ENCODE measurements at regions not wholly inside any gene's neighbourhood (a gene's known extent, or its start where the extent isn't known, plus 50 kb on each side); places are given as distances from the start of the nearest gene placed in this dataset.

DNA sequence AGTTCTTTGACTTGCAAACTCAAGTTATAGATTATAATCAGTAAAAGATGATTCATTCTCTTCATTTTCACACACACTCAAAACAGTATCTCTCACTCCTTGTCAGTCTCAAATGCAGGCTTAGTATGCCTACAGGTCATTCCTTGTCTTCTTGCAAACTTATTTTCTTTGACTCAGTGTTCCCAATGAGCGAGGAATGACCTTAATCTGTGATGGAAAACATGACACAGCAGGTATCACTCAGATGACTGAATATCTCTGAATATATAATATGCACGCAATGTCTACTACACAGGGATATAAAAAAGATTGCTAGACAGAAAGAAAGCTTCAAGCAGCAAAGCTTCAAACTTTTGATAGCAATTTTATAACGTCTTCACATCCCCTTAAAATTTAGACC lies 127.8 kb upstream of the RGPD4 start:
- no peaks in the 10 kb centered on the region for H3K9me3 ChIP-seq
- TF ChIP-seq POLR2A (IDR thresholded peaks at IDR 0.05) (no peak), POLR2AphosphoS5 (IDR thresholded peaks at IDR 0.05) (no peak)
- TF ChIP-seq, protein P1, sequence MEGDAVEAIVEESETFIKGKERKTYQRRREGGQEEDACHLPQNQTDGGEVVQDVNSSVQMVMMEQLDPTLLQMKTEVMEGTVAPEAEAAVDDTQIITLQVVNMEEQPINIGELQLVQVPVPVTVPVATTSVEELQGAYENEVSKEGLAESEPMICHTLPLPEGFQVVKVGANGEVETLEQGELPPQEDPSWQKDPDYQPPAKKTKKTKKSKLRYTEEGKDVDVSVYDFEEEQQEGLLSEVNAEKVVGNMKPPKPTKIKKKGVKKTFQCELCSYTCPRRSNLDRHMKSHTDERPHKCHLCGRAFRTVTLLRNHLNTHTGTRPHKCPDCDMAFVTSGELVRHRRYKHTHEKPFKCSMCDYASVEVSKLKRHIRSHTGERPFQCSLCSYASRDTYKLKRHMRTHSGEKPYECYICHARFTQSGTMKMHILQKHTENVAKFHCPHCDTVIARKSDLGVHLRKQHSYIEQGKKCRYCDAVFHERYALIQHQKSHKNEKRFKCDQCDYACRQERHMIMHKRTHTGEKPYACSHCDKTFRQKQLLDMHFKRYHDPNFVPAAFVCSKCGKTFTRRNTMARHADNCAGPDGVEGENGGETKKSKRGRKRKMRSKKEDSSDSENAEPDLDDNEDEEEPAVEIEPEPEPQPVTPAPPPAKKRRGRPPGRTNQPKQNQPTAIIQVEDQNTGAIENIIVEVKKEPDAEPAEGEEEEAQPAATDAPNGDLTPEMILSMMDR (IDR thresholded peaks at IDR 0.05) = no peak
- no peak overlapping the region for H3K27ac ChIP-seq
- H3K27me3 ChIP-seq (replicated peaks; ENCODE audit: insufficient read depth) = no peaks in the 10 kb centered on the region
- DNase-seq (ENCODE audit: low spot score) = no peak
- no peak overlapping the region for H3K4me3 ChIP-seq
- H3K36me3 ChIP-seq = no peaks in the 10 kb centered on the region
- 86% methylated on average over 3 of the region's 3 CpGs for WGBS
- H3K4me1 ChIP-seq (replicated peaks) = no peaks in the 10 kb centered on the region
- intact Hi-C loops (cut with DNase I) = no loop called here

DNA sequence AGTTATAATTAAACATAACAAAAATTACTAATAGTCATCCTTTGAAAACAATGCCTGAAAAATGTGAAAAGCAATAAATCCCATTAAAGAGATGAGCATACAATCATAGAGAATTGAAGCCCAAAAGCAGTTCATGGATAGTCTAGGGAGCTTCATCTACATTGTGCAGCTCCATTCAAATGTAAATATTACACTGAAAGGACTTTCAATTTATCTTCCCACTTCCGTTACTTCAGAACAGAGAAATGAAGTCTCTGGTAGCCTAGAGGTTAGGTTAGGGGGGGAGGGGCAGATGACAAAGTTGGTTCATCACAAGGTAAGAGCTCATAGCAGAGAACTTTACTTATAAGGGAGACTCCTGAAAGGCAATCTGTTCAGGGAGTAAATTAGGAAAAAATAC lies 126.6 kb upstream of the RGPD4 start:
- 84% methylated on average over 1 of the region's 1 CpG for WGBS

DNA sequence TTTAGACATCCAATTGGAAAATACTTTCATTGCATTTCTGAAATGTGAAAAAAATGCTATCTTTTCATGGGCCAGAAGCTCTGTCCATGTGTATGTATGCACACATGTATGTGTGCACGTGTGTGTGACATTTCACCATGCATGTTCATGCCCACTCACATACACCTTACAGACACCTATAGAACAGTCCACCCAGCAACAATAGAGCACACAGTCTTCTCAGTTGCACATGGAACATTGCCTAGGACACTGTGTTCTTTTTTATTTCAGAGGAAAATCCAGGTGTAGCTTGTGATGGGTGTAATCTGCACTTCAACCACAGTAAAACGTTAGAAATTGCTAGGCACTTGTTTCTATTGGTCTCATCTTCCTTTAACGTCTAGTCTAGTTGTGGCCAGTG lies 114.8 kb upstream of the RGPD4 start:
- H3K4me3 ChIP-seq = no peak overlapping the region
- intact Hi-C loops (cut with DNase I) = no loop called here
- no peak overlapping the region for H3K27ac ChIP-seq
- no peak for DNase-seq (ENCODE audit: low spot score)
- H3K4me1 ChIP-seq (replicated peaks) = no peaks in the 10 kb centered on the region
- H3K27me3 ChIP-seq (replicated peaks; ENCODE audit: insufficient read depth) = no peaks in the 10 kb centered on the region
- TF ChIP-seq POLR2A (IDR thresholded peaks at IDR 0.05) (no peak), POLR2AphosphoS5 (IDR thresholded peaks at IDR 0.05) (no peak)
- TF ChIP-seq, protein P1 (IDR thresholded peaks at IDR 0.05) = no peak
- 36% methylated on average over 3 of the region's 3 CpGs for WGBS
- no peaks in the 10 kb centered on the region for H3K36me3 ChIP-seq
- H3K9me3 ChIP-seq = no peaks in the 10 kb centered on the region

More for the DNA sequence above, 126.6 kb upstream of the RGPD4 start:
- Histone ChIP-seq H3K36me3 (no peaks in the 10 kb centered on the region), H3K27me3 (replicated peaks; ENCODE audit: insufficient read depth) (no peaks in the 10 kb centered on the region), H3K9me3 (no peaks in the 10 kb centered on the region), H3K27ac (no peak overlapping the region), H3K4me3 (no peak overlapping the region), H3K4me1 (replicated peaks) (no peaks in the 10 kb centered on the region)
- intact Hi-C loops (cut with DNase I) = no loop called here
- no peak for DNase-seq (ENCODE audit: low spot score)
- TF ChIP-seq POLR2AphosphoS5 (IDR thresholded peaks at IDR 0.05) (no peak), POLR2A (IDR thresholded peaks at IDR 0.05) (no peak)
- TF ChIP-seq, protein P1 (IDR thresholded peaks at IDR 0.05) = no peak

DNA sequence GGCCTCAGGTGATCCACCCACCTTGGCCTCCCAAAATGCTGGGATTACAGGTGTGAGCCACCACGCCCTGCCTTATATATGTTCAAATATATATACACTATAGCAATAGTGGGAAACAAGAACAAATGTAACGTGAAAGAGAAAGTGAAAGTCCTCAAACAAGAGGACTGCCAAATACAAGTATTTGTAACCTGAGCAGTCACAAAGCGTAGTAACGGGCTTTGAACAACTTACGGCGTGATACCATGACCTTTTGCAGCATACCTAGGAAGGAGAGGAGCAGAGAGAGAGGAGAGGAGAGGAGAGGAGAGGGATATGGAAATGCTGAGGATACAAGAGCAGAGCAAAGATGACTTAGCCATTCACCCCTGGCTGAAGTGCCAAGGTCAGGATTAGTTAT lies 113.8 kb upstream of the RGPD4 start:
- H3K4me1 ChIP-seq (replicated peaks) = no peaks in the 10 kb centered on the region
- 56% methylated on average over 6 of the region's 6 CpGs for WGBS
- no peak for DNase-seq (ENCODE audit: low spot score)
- intact Hi-C loops (cut with DNase I) = no loop called here
- TF ChIP-seq POLR2A (IDR thresholded peaks at IDR 0.05) = no peak
- TF ChIP-seq, protein P1 (IDR thresholded peaks at IDR 0.05) = no peak
- no peak for TF ChIP-seq POLR2AphosphoS5 (IDR thresholded peaks at IDR 0.05)
- no peaks in the 10 kb centered on the region for H3K9me3 ChIP-seq
- no peak overlapping the region for H3K4me3 ChIP-seq
- no peak overlapping the region for H3K27ac ChIP-seq
- no peaks in the 10 kb centered on the region for H3K27me3 ChIP-seq (replicated peaks; ENCODE audit: insufficient read depth)
- no peaks in the 10 kb centered on the region for H3K36me3 ChIP-seq

DNA sequence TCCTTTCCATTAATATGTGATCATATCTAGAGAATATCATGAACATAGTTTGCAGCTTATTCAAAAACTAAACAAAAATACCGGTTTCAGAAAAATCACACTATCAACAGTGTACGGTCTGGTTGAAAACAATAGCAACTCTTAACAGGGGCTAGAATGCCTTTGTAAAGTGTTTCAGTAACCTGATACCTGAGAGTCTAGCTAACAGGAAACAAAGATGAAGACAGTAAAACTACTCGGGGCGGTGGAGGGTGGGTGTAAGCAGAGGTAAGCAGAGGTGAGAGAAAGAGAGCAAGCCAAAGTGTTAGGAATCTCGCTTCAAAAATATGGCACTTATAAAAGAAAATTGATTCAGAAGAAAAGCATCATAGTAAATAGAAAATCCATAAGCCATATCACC lies 109.0 kb upstream of the RGPD4 start:
- TF ChIP-seq, protein P1 (IDR thresholded peaks at IDR 0.05) = no peak
- TF ChIP-seq POLR2AphosphoS5 (IDR thresholded peaks at IDR 0.05) = no peak
- intact Hi-C loops (cut with DNase I) = no loop called here
- no peak overlapping the region for H3K4me3 ChIP-seq
- no peaks in the 10 kb centered on the region for H3K4me1 ChIP-seq (replicated peaks)
- no peaks in the 10 kb centered on the region for H3K27me3 ChIP-seq (replicated peaks; ENCODE audit: insufficient read depth)
- no peaks in the 10 kb centered on the region for H3K36me3 ChIP-seq
- no peak overlapping the region for H3K27ac ChIP-seq
- 27% methylated on average over 5 of the region's 5 CpGs for WGBS
- no peaks in the 10 kb centered on the region for H3K9me3 ChIP-seq
- no peak for DNase-seq (ENCODE audit: low spot score)
